ENCODE measurements at regions not wholly inside any gene's neighbourhood (a gene's known extent, or its start where the extent isn't known, plus 50 kb on each side); places are given as distances from the start of the nearest gene placed in this dataset.

GRCh38 chr11:45560913-45561281, 104.5 kb downstream of the CHST1 start:
- TF ChIP-seq CTCF (IDR thresholded peaks at IDR 0.05) (no peak), POLR2A (IDR thresholded peaks at IDR 0.05) (no peak)

Measured in body of pancreas (tissue), 4 donors.